Panc1 (cell line): ENCODE measurements at regions not wholly inside any gene's neighbourhood (a gene's known extent, or its start where the extent isn't known, plus 50 kb on each side); places are given as distances from the start of the nearest gene placed in this dataset.

Experiments used
- ATAC-seq: fragments of 200-7000 bp; cut with Tn5 transposase; 2 replicates; pipeline ENCODE4 v1.9.1; 2020; ENCODE audit warnings: mild to moderate bottlenecking, moderate library complexity
- BruUV-seq: library from RNA; stranded (reverse); fragments of 400-500 nt; replicated peaks from 2 replicates; lab custom pipeline; 2021; lab: Mats Ljungman, UMichigan
- CTCF ChIA-PET: fragments of 300-600 bp; sonication (Branson Sonifier 250); formaldehyde crosslinking; loops from one replicate; lab custom pipeline; 2022; ENCODE audit warnings: antibody characterized with exemption; lab: Charles Lee
- POLR2A ChIA-PET: fragments of 300-600 bp; sonication (Branson Sonifier 250); formaldehyde crosslinking; loops from one replicate; lab custom pipeline; 2022; ENCODE audit warnings: antibody characterized with exemption; lab: Charles Lee
- DNase-seq: peaks from one replicate; pipeline ENCODE4 v3.0.0-alpha.2; 2010; ENCODE audit warnings: low read depth, low spot score
- H3K27ac ChIP-seq: 2 replicates; pipeline ENCODE4 v1.5.1; 2011; ENCODE audit warnings: mild to moderate bottlenecking, low read length, inconsistent platforms
- H3K27me3 ChIP-seq: fragments of 200-500 bp; sonication (Bioruptor generic); 2 replicates; pipeline ENCODE4 v1.6.0; 2014; ENCODE audit warnings: low read length, inconsistent platforms; ENCODE audit not compliant: control insufficient read depth, insufficient read depth
- H3K36me3 ChIP-seq: fragments of 200-500 bp; sonication (Bioruptor generic); 2 replicates; pipeline ENCODE4 v1.5.1; 2014; ENCODE audit warnings: inconsistent platforms, mild to moderate bottlenecking, low read length, moderate library complexity; ENCODE audit not compliant: control insufficient read depth, insufficient read depth
- H3K4me1 ChIP-seq: 2 replicates; pipeline ENCODE4 v1.5.1; 2011; ENCODE audit warnings: inconsistent platforms, mild to moderate bottlenecking, low read length, moderate library complexity; ENCODE audit not compliant: control insufficient read depth, insufficient read depth
- H3K4me3 ChIP-seq, 2 experiments: 2 replicates each; pipeline ENCODE4 v1.5.1; 2011 to 2012; ENCODE audit warnings: low read depth in 2 of 2, low read length in 2 of 2, mild to moderate bottlenecking in 2 of 2, inconsistent platforms in 1 of 2, moderate library complexity in 1 of 2
- H3K9me3 ChIP-seq: fragments of 200-500 bp; sonication (Bioruptor generic); 2 replicates; pipeline ENCODE4 v1.5.1; 2014; ENCODE audit warnings: low read depth, mild to moderate bottlenecking, inconsistent platforms, low read length, moderate library complexity; ENCODE audit not compliant: control insufficient read depth, insufficient read depth
- CTCF ChIP-seq: fragments of 450-650 bp; IDR thresholded peaks from 2 replicates; pipeline ENCODE4 v1.5.1; 2017; ENCODE audit warnings: mild to moderate bottlenecking
- POLR2AphosphoS5 ChIP-seq: IDR thresholded peaks from 2 replicates; pipeline ENCODE4 v1.6.1; 2012; ENCODE audit warnings: mild to moderate bottlenecking, low read depth, low read length, moderate library complexity
- REST ChIP-seq, 2 experiments: IDR thresholded peaks; 2 replicates each; pipeline ENCODE4 v1.6.1; 2011 to 2012; ENCODE audit warnings: low read depth in 2 of 2, control low read depth in 1 of 2, low read length in 1 of 2, mild to moderate bottlenecking in 1 of 2, moderate library complexity in 1 of 2; ENCODE audit not compliant: insufficient read depth in 1 of 2
- SIN3A ChIP-seq: IDR thresholded peaks from 2 replicates; pipeline ENCODE4 v1.6.1; 2012; ENCODE audit warnings: low read depth, mild to moderate bottlenecking, low read length, moderate library complexity, borderline replicate concordance; ENCODE audit not compliant: insufficient read depth
- TCF7L2 ChIP-seq: IDR thresholded peaks from 2 replicates; pipeline ENCODE4 v1.6.1; 2011; ENCODE audit warnings: mild to moderate bottlenecking, low read depth, low read length, inconsistent platforms
- in situ Hi-C: cut with HindIII; loops from 2 replicates; pipeline ENCODE4 v1.10.0; 2016; ENCODE audit warnings: low sequenced_read_pairs, low pct_unique_long_range_greater_than_20kb
- intact Hi-C: fragments of 100-400 bp; cut with micrococcal nuclease; formaldehyde crosslinking; loops from one replicate; pipeline ENCODE4 v1.10.0; 2022; ENCODE audit not compliant: unreplicated experiment

GRCh38 chr22:26768952-26769351 lies 111.6 kb downstream of the MIAT start:
- H3K27ac ChIP-seq: no peak overlapping the region
- TF ChIP-seq POLR2AphosphoS5 (no peak), REST (IDR thresholded peaks at IDR 0.05; ENCODE audit: insufficient read depth in 1 of 2, low read depth in 2 of 2, low read length in 1 of 2) (no peak), CTCF (no peak), SIN3A (no peak), TCF7L2 (no peak)
- POLR2A ChIA-PET: no interaction called here
- DNase-seq (no peak), ATAC-seq (no peak)
- H3K27me3 ChIP-seq: no peaks in the 10 kb centered on the region
- no peaks in the 10 kb centered on the region for H3K9me3 ChIP-seq
- no TSS peak for BruUV-seq
- H3K4me1 ChIP-seq: no peaks in the 10 kb centered on the region
- H3K36me3 ChIP-seq: no peaks in the 10 kb centered on the region
- in situ Hi-C loops: no loop called here
- intact Hi-C loops: no loop called here
- H3K4me3 ChIP-seq: no peak overlapping the region
- CTCF ChIA-PET: no interaction called here

- Histone ChIP-seq H3K9me3 (no peaks in the 10 kb centered on the region), H3K4me3 (no peak overlapping the region), H3K27me3 (no peaks in the 10 kb centered on the region), H3K4me1 (no peaks in the 10 kb centered on the region), H3K36me3 (no peaks in the 10 kb centered on the region), H3K27ac (no peak overlapping the region)
- BruUV-seq: no TSS peak
- TF ChIP-seq TCF7L2 (no peak), CTCF (no peak), REST (IDR thresholded peaks at IDR 0.05; ENCODE audit: insufficient read depth in 1 of 2, low read depth in 2 of 2, low read length in 1 of 2) (no peak), POLR2AphosphoS5 (no peak), SIN3A (no peak)
- DNase-seq (no peak), ATAC-seq (no peak)
- POLR2A ChIA-PET: no interaction called here
- intact Hi-C loops (no loop called here), in situ Hi-C loops (no loop called here)
- CTCF ChIA-PET: no interaction called here
Observed at GRCh38 chr22:26769663-26770062, 112.3 kb downstream of the MIAT start.
